Kidney (tissue), 13 donors: ENCODE measurements at regions not wholly inside any gene's neighbourhood (a gene's known extent, or its start where the extent isn't known, plus 50 kb on each side); places are given as distances from the start of the nearest gene placed in this dataset.

Experiments used
- DNase-seq, 5 donors: peaks; one replicate each; pipeline ENCODE4 v3.0.0-alpha.2; 2013 to 2020
- FAIRE-seq: peaks from 2 replicates; lab custom pipeline; 2012; peaks lifted over from hg19 to GRCh38; lab: Jason Lieb, UNC
- H3K27ac ChIP-seq, 2 donors: one replicate each; pipeline ENCODE4 v1.7.0; 2013; ENCODE audit warnings: low read depth in 2 of 2, low read length in 2 of 2, inconsistent platforms in 1 of 2
- H3K27me3 ChIP-seq: one replicate; pipeline ENCODE4 v1.7.1; 2013; ENCODE audit warnings: low read length, inconsistent platforms; ENCODE audit not compliant: control insufficient read depth, insufficient read depth
- H3K36me3 ChIP-seq, 3 donors: one replicate each; pipeline versions ENCODE4 v1.7.0 to v1.7.1; 2013; ENCODE audit warnings: low read length in 3 of 3, control low read depth in 1 of 3, inconsistent platforms in 1 of 3; ENCODE audit not compliant: insufficient read depth in 3 of 3, control insufficient read depth in 2 of 3
- H3K4me1 ChIP-seq, 3 donors: one replicate each; pipeline versions ENCODE4 v1.7.0 to v1.7.1; 2013; ENCODE audit warnings: low read length in 3 of 3, inconsistent platforms in 1 of 3, low read depth in 1 of 3; ENCODE audit not compliant: control insufficient read depth in 2 of 3, insufficient read depth in 2 of 3
- H3K4me3 ChIP-seq, 3 donors: one replicate each; pipeline versions ENCODE4 v1.7.0 to v1.8.1; 2013; ENCODE audit warnings: low read length in 3 of 3, control low read depth in 1 of 3, inconsistent platforms in 1 of 3
- H3K9ac ChIP-seq, 3 donors: one replicate each; pipeline versions ENCODE4 v1.7.0 to v1.7.1; 2013; ENCODE audit warnings: low read length in 3 of 3, control low read depth in 1 of 3, inconsistent platforms in 1 of 3
- H3K9me3 ChIP-seq, 3 donors: one replicate each; pipeline versions ENCODE4 v1.7.0 to v1.7.1; 2013; ENCODE audit warnings: low read length in 3 of 3, control low read depth in 1 of 3, inconsistent platforms in 1 of 3; ENCODE audit not compliant: control insufficient read depth in 2 of 3, insufficient read depth in 1 of 3
- CTCF ChIP-seq: IDR thresholded peaks from 3 replicates; pipeline ENCODE4 v1.5.1; 2012; ENCODE audit warnings: mild to moderate bottlenecking, moderate library complexity, borderline replicate concordance; ENCODE audit not compliant: insufficient read depth; ENCODE audit errors: extremely low read depth
- intact Hi-C: fragments of 100-400 bp; cut with DNase I; formaldehyde crosslinking; loops from one replicate; pipeline ENCODE4 v1.11.1; 2022
- donor health status: control.
- donor health status: control.
- donor health status: control.
- donor health status: control.
- donor health status: control.
- donor health status: DM: yes; HTN: yes; CAD: no.
- donor health status: Normal renal cell carcinoma (clear cell type).

- Histone ChIP-seq H3K9ac (no peak overlapping the region), H3K27me3 (no peaks in the 10 kb centered on the region), H3K4me1 (no peaks in the 10 kb centered on the region), H3K36me3 (no peaks in the 10 kb centered on the region), H3K4me3 (no peak overlapping the region), H3K27ac (no peak overlapping the region), H3K9me3 (no peaks in the 10 kb centered on the region)
- intact Hi-C loops = no loop called here
- DNase-seq (no peak), FAIRE-seq (no peak)
- TF ChIP-seq CTCF = no peak
Measured at GRCh38 chr9:16153741-16154140, 600.9 kb downstream of the CCDC171 start.

- no peak for FAIRE-seq
- H3K9me3 ChIP-seq = no peaks in the 10 kb centered on the region
Measured at GRCh38 chr9:16154521-16155078, 601.8 kb downstream of the CCDC171 start.

GRCh38 chr9:16155878-16156277 is 603.0 kb downstream of the CCDC171 start:
- DNase-seq (no peak), FAIRE-seq (no peak)
- intact Hi-C loops = no loop called here
- Histone ChIP-seq H3K4me3 (no peak overlapping the region), H3K36me3 (no peaks in the 10 kb centered on the region), H3K9me3 (no peaks in the 10 kb centered on the region), H3K27me3 (no peaks in the 10 kb centered on the region), H3K4me1 (no peaks in the 10 kb centered on the region), H3K27ac (no peak overlapping the region), H3K9ac (no peak overlapping the region)
- TF ChIP-seq CTCF = no peak

More at GRCh38 chr9:16154521-16155078, 601.8 kb downstream of the CCDC171 start:
- Histone ChIP-seq H3K36me3 (no peaks in the 10 kb centered on the region), H3K27ac (no peak overlapping the region), H3K27me3 (no peaks in the 10 kb centered on the region), H3K4me1 (no peaks in the 10 kb centered on the region), H3K4me3 (peak overlapping the region in 1 of 3 donors; percentile 10), H3K9ac (no peak overlapping the region)
- intact Hi-C loops = no loop called here
- peak; percentile 29 for TF ChIP-seq CTCF
- peak; percentile 73 to 84 (median 79) for DNase-seq

GRCh38 chr9:16157216-16157615 is 604.4 kb downstream of the CCDC171 start:
- Histone ChIP-seq H3K27me3 (no peaks in the 10 kb centered on the region), H3K4me3 (no peak overlapping the region), H3K9ac (no peak overlapping the region), H3K9me3 (no peaks in the 10 kb centered on the region), H3K36me3 (no peaks in the 10 kb centered on the region), H3K4me1 (no peaks in the 10 kb centered on the region), H3K27ac (no peak overlapping the region)
- FAIRE-seq (no peak), DNase-seq (no peak)
- intact Hi-C loops = no loop called here
- no peak for TF ChIP-seq CTCF
